ENCODE measurements at regions not wholly inside any gene's neighbourhood (a gene's known extent, or its start where the extent isn't known, plus 50 kb on each side); places are given as distances from the start of the nearest gene placed in this dataset.

- ATAC-seq (peak; percentile 67 to 75), DNase-seq (peak; percentile 8 to 50)
- Histone ChIP-seq H3K27ac (no peak overlapping the region), H3K4me3 (no peak overlapping the region), H3K27me3 (no peaks in the 10 kb centered on the region), H3K4me1 (no peaks in the 10 kb centered on the region), H3K36me3 (no peaks in the 10 kb centered on the region), H3K9me3 (no peaks in the 10 kb centered on the region)
- intact Hi-C loops (cut with DNase I; ENCODE audit: low total_unique reads) (no loop called here), in situ Hi-C loops (cut with MboI; ENCODE audit: low sequenced_read_pairs in 4 of 4) (no loop called here)
- no peak for TF ChIP-seq POLR2A (IDR thresholded peaks at IDR 0.05)
- TF ChIP-seq, protein P1, sequence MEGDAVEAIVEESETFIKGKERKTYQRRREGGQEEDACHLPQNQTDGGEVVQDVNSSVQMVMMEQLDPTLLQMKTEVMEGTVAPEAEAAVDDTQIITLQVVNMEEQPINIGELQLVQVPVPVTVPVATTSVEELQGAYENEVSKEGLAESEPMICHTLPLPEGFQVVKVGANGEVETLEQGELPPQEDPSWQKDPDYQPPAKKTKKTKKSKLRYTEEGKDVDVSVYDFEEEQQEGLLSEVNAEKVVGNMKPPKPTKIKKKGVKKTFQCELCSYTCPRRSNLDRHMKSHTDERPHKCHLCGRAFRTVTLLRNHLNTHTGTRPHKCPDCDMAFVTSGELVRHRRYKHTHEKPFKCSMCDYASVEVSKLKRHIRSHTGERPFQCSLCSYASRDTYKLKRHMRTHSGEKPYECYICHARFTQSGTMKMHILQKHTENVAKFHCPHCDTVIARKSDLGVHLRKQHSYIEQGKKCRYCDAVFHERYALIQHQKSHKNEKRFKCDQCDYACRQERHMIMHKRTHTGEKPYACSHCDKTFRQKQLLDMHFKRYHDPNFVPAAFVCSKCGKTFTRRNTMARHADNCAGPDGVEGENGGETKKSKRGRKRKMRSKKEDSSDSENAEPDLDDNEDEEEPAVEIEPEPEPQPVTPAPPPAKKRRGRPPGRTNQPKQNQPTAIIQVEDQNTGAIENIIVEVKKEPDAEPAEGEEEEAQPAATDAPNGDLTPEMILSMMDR (IDR thresholded peaks at IDR 0.05 in 4 of 5, conservative IDR thresholded peaks at IDR 0.05 in 1 of 5), result no peak
Observed at GRCh38 chr11:122032317-122032716, 83.7 kb downstream of the BLID start.

GRCh38 chr11:122031813-122032212 is 84.2 kb downstream of the BLID start:
- intact Hi-C loops (cut with DNase I; ENCODE audit: low total_unique reads) (no loop called here), in situ Hi-C loops (cut with MboI; ENCODE audit: low sequenced_read_pairs in 4 of 4) (no loop called here)
- Histone ChIP-seq H3K4me1 (no peaks in the 10 kb centered on the region), H3K4me3 (no peak overlapping the region), H3K27me3 (no peaks in the 10 kb centered on the region), H3K36me3 (no peaks in the 10 kb centered on the region), H3K9me3 (no peaks in the 10 kb centered on the region), H3K27ac (no peak overlapping the region)
- ATAC-seq (no peak), DNase-seq (no peak)
- TF ChIP-seq, protein P1 (IDR thresholded peaks at IDR 0.05 in 4 of 5, conservative IDR thresholded peaks at IDR 0.05 in 1 of 5), result no peak
- TF ChIP-seq POLR2A (IDR thresholded peaks at IDR 0.05), result no peak

DNA sequence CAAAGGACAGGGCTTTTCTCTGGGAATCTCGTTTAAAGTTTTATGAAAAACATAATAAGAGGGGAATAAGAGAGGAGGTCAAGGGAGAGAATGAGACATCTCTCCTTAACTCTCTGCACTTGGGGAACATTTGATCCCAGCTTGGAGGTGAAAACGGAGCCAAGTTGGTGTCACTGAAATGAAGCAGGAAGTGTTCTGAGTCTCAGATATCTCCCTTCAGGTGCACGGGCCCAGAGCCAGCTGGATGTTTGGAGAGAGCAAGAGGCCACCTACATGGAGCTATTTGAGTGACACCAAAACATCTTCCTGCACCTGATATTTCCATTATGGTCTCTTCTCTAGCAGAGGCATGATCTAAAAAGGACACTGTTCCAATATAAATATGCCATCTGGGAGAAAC is 85.7 kb downstream of the BLID start:
- Histone ChIP-seq H3K27ac (no peak overlapping the region), H3K9me3 (no peaks in the 10 kb centered on the region), H3K4me1 (no peaks in the 10 kb centered on the region), H3K27me3 (no peaks in the 10 kb centered on the region), H3K36me3 (no peaks in the 10 kb centered on the region), H3K4me3 (no peak overlapping the region)
- TF ChIP-seq, protein P1 (IDR thresholded peaks at IDR 0.05 in 4 of 5, conservative IDR thresholded peaks at IDR 0.05 in 1 of 5), result no peak
- in situ Hi-C loops (cut with MboI; ENCODE audit: low sequenced_read_pairs in 4 of 4), result no loop called here
- no peak for ATAC-seq
- intact Hi-C loops (cut with DNase I; ENCODE audit: low total_unique reads), result no loop called here
- no peak for DNase-seq

- DNase-seq (no peak), ATAC-seq (no peak)
- H3K4me3 ChIP-seq, result no peak overlapping the region
- H3K27ac ChIP-seq, result no peak overlapping the region
- TF ChIP-seq POLR2A (IDR thresholded peaks at IDR 0.05), result no peak
- TF ChIP-seq, protein P1 (IDR thresholded peaks at IDR 0.05 in 4 of 5, conservative IDR thresholded peaks at IDR 0.05 in 1 of 5), result no peak
- no peaks in the 10 kb centered on the region for H3K9me3 ChIP-seq
- in situ Hi-C loops (cut with MboI; ENCODE audit: low sequenced_read_pairs in 4 of 4) (loop anchor here in 2 of 4 donors (10.0 kb wide), 2 partner anchors 186 to 476 kb away; no protein-coding TSS in a partner anchor), intact Hi-C loops (cut with DNase I; ENCODE audit: low total_unique reads) (no loop called here)
- H3K36me3 ChIP-seq, result no peaks in the 10 kb centered on the region
- no peaks in the 10 kb centered on the region for H3K27me3 ChIP-seq
- H3K4me1 ChIP-seq, result no peaks in the 10 kb centered on the region
Observed at GRCh38 chr11:122028545-122028944, 87.5 kb downstream of the BLID start.

DNA sequence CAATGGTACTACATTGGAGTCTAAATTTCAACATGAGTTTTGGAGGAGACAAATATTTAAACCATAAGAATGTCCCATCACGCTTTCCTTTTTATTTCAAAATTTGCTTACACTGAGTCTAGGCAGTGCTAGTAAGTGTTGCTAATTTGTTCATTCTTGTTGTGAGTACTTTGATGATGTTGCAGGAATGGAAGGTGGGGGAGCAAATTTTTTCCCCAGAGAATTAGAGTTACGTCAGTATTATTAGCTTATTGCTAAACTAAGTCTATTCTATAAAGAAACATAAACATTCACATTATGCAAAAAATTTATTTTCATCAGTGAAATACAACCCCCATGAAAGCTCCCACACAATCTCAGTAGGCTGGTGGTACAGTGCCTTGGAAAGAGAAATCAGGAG is 88.0 kb downstream of the BLID start:
- in situ Hi-C loops (cut with MboI; ENCODE audit: low sequenced_read_pairs in 4 of 4), result loop anchor here in 2 of 4 donors (10.0 kb wide), 2 partner anchors 187 to 477 kb away; no protein-coding TSS in a partner anchor
- no peak for TF ChIP-seq POLR2A (IDR thresholded peaks at IDR 0.05)
- TF ChIP-seq, protein P1 (IDR thresholded peaks at IDR 0.05 in 4 of 5, conservative IDR thresholded peaks at IDR 0.05 in 1 of 5), result no peak

More for the DNA sequence above, 88.0 kb downstream of the BLID start:
- Histone ChIP-seq H3K36me3 (no peaks in the 10 kb centered on the region), H3K9me3 (no peaks in the 10 kb centered on the region), H3K4me1 (no peaks in the 10 kb centered on the region), H3K4me3 (no peak overlapping the region), H3K27ac (no peak overlapping the region), H3K27me3 (no peaks in the 10 kb centered on the region)
- no peak for ATAC-seq
- intact Hi-C loops (cut with DNase I; ENCODE audit: low total_unique reads), result no loop called here
- no peak for DNase-seq
